GM18861 (cell line): ENCODE measurements at regions not wholly inside any gene's neighbourhood (a gene's known extent, or its start where the extent isn't known, plus 50 kb on each side); places are given as distances from the start of the nearest gene placed in this dataset.

Experiments
- ATAC-seq: cut with Tn5 transposase; IDR thresholded peaks from one replicate; pipeline ENCODE4 v1.9.1; 2021; ENCODE audit not compliant: unreplicated experiment

GRCh38 chr5:68647743-68648142 lies 432.2 kb downstream of the PIK3R1 start:
- no peak for ATAC-seq

DNA sequence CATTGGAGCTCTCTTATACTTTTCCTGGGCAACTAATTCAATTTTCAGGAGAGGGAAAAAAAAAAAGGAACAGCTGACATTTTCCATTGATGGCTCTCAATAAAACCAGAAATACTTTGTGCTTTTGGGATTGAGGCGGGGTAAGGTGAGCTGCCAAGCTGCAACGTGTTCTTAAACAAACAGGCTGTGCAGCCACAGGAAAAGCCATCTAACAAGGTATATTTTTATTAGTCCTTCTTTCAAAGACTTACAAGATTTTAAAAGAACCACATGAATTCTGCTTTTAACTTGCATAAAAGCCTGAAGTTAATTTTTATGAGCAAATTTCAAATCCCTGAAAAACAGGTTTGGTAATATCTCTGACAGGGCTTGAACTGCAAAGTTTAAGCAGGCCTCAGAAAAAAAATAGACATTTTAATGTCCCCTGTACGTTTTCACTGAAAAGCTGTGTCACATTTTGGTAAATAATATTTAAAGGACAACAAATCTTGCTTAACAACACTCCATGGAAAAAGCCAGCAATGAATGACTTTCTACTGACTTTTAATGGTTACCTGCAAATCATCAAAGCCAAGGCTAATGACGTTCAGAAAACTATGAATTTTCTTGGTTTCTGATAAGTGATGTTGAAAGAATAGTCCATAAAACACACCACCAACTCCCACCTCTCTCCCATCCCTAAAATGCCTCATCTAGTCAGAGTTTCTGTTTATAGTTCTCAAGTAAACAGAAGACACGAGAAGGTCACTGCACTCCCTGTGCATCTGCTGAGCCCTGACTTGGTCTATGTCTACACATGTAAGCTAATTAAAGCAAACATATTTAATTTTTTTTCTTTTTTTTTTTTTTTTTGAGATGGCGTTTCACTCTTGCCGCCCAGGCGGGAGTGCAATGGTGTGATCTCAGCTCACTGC lies 433.6 kb downstream of the PIK3R1 start:
- ATAC-seq: no peak

DNA sequence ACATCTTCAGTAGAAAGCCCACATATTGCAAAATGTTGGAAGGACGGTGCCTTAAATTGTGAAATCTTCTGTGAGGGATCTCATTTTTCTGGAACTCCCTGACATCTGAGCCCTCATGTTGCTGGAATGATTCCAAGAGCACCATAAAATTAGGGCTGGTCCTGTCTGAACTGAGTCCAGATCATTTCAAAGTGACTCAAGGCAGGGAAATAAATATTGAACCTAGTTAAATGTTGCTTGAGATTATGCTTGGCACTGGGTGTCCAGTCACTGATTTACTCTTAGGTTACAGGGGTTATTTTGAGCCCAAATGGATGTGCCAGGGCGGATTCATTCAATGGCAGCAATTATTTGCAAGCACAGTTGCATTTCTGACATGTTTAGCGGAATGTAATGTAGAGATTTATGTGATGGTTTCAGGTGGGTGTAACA lies 437.0 kb downstream of the PIK3R1 start:
- no peak for ATAC-seq

GRCh38 chr5:68653471-68653870 lies 437.9 kb downstream of the PIK3R1 start:
- no peak for ATAC-seq

DNA sequence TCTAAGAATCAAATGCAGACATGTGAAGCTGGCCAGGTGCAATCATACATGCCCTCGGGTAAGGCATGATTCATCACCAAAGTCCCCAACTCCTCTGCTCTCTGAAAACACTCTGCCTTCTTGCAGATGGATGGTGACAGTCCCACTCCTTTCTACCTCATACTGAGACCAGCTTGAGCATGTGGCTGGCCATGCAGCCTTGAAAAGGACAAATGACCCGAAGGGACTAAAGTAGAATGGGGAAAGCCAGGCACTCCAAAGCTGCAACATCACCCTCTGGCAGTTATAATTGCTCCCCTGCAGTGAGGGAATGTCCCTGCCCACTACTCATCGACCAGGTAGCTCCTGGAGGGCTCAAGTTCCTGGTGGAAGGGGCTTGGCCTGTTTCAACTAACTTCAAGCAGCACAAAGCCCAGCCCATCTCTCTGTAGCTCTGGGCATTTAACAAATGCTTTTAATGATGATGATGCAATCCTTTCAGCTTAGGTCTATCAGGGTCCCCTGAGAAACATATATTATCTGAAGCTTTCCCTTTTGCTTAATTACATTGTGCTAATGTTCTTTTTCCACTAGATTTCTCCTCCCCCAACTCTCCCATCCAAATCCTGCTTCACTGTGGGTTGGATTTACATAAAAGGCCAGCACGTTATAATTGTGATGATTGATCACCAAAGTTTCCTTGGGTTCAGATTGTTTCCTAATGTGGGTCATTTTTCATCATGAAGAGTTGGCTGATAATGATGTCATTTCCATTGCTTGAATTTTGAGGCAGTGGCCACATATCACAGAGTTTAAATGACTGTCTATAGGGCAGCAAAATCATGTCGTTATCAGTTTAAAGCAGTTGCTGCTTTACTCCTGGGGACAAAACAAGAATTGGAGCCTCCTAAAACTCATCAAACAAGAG lies 436.5 kb upstream of the SLC30A5 start:
- no peak for ATAC-seq

DNA sequence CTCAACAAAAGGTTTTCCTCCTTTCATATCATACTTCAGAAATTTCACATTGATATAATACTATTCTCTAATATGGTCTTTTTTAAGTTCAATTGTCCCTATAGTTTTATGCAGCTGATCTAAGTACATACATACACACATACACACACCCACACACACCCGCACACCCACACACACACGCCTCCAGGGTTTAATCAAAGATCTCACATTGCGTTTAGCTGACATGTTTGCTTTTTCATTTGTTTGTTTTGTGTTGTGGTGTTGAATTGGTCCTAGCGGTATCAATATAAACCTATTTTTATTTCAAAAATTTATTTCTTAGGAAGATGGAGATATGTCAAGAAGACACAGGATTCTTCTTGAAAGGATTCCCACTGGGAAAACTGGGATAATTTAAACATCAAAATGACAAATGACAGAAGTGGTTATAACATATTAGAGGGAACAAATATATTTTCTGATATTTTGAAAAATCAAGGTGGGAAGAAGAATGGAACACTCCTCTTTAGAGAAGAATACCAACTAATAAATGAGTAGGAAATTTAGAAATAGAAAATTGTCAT lies 434.9 kb upstream of the SLC30A5 start:
- ATAC-seq: no peak

DNA sequence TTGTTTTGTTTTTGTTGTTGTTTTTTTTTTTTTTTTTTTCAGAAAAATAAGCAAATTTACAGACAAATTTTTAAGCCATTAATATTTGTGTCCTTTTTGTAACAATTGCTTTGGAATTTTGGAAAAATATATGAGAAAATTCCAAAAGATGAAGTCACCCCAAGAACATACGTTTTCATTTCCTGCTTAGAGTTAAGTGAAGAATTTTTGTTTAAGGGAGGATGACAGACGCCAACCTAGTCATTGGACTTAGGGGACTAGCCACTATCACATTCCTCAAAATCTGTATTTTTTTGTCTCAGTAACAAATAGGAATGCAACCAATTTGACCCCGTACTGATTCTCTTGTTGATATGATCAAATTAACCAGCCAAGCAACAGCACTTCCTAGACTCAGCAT lies 433.9 kb upstream of the SLC30A5 start:
- ATAC-seq: no peak

GRCh38 chr5:68661237-68661636 lies 432.6 kb upstream of the SLC30A5 start:
- ATAC-seq: peak; percentile 83

DNA sequence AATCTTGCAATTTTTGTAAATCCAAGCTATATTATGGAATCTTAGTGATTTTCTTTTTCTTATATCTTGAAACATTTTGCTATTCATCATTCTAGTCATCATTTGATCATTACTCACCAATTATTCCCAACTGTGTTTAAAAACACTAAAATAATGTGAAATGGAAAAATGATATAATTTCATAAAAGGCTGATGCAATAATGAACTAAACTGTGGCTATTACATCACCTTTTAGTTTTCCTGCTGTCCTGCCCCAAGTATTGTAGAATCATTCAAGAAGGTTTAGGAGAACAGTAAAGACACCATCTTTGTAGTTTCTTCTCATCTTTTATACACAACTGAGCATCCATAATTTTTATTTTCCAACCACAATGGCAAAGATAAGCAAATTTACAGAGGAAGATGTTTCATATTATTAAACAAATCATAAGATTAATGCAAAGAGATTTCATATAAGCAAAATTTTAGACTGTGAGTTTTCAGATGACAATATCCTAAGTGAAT lies 431.0 kb upstream of the SLC30A5 start:
- no peak for ATAC-seq

DNA sequence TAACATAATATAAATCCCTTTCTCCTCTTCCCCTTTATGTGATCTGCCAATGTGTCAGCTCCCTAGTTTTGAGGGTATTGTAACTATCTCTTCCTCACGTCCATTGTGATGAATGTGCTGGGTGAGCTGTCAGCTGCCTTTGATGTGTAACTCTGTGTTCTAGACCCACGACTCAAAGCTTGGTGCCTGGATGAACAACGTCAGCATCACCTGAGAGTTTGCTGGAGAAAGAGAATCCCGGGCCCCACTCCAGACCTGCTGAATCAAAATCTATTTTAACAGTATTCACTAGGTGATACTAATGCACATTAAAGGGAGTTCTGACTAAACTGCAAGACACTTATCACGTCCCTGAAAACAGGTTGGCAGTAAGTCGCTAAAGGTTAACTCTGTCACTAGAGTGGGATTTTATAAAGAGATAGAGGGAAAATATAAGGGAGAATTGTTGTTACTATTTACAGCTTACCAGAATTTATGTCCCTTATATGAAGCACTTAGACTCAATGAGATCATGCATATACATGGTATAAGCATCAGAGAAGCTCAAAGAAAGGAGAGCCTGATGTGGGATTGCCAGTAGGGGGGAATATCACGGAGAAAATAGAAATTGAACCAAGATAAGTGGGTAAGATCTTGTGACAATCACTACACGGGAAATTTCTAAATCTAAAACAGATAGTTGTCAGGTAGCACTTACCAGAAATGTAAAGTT lies 423.8 kb upstream of the SLC30A5 start:
- ATAC-seq: no peak

GRCh38 chr5:68673106-68673822 lies 420.6 kb upstream of the SLC30A5 start:
- ATAC-seq: no peak

GRCh38 chr5:68673823-68674180 lies 420.0 kb upstream of the SLC30A5 start:
- ATAC-seq: no peak

- ATAC-seq: no peak
Observed at GRCh38 chr5:68679041-68679440, 414.8 kb upstream of the SLC30A5 start.

DNA sequence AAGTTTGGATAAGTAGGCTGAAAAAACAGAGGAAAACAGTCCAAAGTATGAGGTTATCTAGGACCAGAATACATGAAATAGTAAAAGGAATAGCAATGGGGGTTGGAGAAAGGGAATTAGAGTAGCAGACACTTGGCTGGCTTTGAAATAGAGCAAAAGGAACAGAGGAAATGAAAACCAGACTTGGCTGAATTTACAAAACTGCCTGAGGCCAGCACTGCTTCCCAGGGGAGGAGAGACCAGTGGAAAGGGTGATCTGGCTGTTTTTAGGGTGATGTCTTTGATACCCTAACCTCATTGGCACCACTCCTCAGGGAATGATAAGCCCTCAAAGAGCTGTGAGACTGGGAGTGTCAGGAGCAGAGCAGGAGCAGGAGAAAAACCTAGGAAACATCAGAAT lies 413.4 kb upstream of the SLC30A5 start:
- ATAC-seq: no peak

- no peak for ATAC-seq
Observed at GRCh38 chr5:68681929-68682328, 411.9 kb upstream of the SLC30A5 start.

- ATAC-seq: no peak
Observed at GRCh38 chr5:68682400-68683160, 411.2 kb upstream of the SLC30A5 start.

- no peak for ATAC-seq
Observed at GRCh38 chr5:68683632-68684036, 410.2 kb upstream of the SLC30A5 start.

DNA sequence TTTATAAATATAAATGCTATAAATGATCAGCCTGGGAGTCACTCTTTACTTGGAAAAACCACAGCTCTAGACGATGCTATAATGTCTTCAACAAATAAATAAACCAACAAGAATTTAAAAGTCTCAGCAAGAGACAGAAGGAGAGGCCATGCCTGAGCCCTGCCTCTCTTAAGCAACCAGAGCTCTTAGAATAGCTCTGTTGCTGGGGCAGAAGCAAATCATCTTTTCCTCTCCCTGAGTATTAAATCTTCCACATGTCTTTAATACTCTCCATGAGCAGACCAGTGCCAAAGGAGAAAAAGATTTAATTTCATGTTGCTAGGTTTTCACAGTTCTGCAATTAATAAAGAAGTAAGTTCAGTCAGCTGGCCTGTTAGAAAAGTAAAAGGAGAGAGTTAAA lies 408.0 kb upstream of the SLC30A5 start:
- ATAC-seq: no peak

DNA sequence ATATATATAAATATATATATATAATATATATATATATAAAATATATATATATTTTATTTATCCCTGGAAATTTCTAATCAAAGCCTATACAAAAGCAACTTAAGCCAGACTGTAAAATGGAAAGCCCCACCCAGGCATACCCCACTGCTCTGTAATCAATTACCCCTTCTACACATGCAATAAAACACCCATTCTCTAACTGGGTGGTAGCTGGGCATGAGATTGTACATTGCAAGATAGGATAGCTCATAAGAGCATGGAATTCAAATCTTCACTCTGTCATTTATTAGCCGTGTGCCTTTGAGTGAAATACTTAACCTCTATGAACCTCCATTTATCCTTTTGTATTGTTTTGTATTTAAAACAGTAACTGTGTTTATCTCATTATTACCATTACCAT lies 405.3 kb upstream of the SLC30A5 start:
- ATAC-seq: no peak
